H9 (cell line): ENCODE measurements at regions not wholly inside any gene's neighbourhood (a gene's known extent, or its start where the extent isn't known, plus 50 kb on each side); places are given as distances from the start of the nearest gene placed in this dataset.

Experiments
- DNase-seq: peaks from one replicate; pipeline ENCODE4 v3.0.0-alpha.2; 2017
- H2AFZ ChIP-seq: one replicate; pipeline ENCODE4 v1.6.1; 2013; ENCODE audit warnings: mild to moderate bottlenecking, low read length, control low read depth, moderate library complexity
- H2AK5ac ChIP-seq: 2 replicates; pipeline ENCODE4 v1.6.1; 2013; ENCODE audit warnings: low read length, control low read depth, mixed read lengths; ENCODE audit not compliant: insufficient read length
- H2BK120ac ChIP-seq: one replicate; pipeline ENCODE4 v1.6.1; 2013; ENCODE audit warnings: low read depth, mild to moderate bottlenecking, low read length, control low read depth, inconsistent platforms; ENCODE audit not compliant: poor library complexity, severe bottlenecking
- H2BK12ac ChIP-seq: 2 replicates; pipeline ENCODE4 v1.6.1; 2013; ENCODE audit warnings: low read length, control low read depth, mixed read lengths, low read depth; ENCODE audit not compliant: insufficient read length
- H2BK15ac ChIP-seq: 2 replicates; pipeline ENCODE4 v1.6.1; 2013; ENCODE audit warnings: low read depth, low read length, control low read depth
- H2BK20ac ChIP-seq: one replicate; pipeline ENCODE4 v1.6.1; 2013; ENCODE audit warnings: low read depth, mild to moderate bottlenecking, low read length, control low read depth, inconsistent platforms; ENCODE audit not compliant: poor library complexity, severe bottlenecking
- H2BK5ac ChIP-seq: 2 replicates; pipeline ENCODE4 v1.6.1; 2013; ENCODE audit warnings: low read length, control low read depth, mixed read lengths; ENCODE audit not compliant: insufficient read length
- H3K14ac ChIP-seq: 2 replicates; pipeline ENCODE4 v1.6.1; 2013; ENCODE audit warnings: low read length, control low read depth; ENCODE audit not compliant: insufficient read depth
- H3K18ac ChIP-seq: 2 replicates; pipeline ENCODE4 v1.6.1; 2013; ENCODE audit warnings: low read depth, mild to moderate bottlenecking, mixed read lengths, low read length, control low read depth; ENCODE audit not compliant: insufficient read length
- H3K23ac ChIP-seq: 2 replicates; pipeline ENCODE4 v1.6.1; 2013; ENCODE audit warnings: low read length, control low read depth, mixed read lengths, low read depth; ENCODE audit not compliant: insufficient read length
- H3K23me2 ChIP-seq: 2 replicates; pipeline ENCODE4 v1.6.1; 2013; ENCODE audit warnings: low read depth, mild to moderate bottlenecking, mixed read lengths, low read length, control low read depth; ENCODE audit not compliant: insufficient read length, poor library complexity, severe bottlenecking
- H3K27ac ChIP-seq: 2 replicates; pipeline ENCODE4 v1.5.1; 2013; ENCODE audit warnings: low read length, control low read depth, mixed read lengths, low read depth; ENCODE audit not compliant: insufficient read length
- H3K27me3 ChIP-seq: 2 replicates; pipeline ENCODE4 v1.6.1; 2013; ENCODE audit warnings: low read length, control low read depth, inconsistent platforms; ENCODE audit not compliant: insufficient read depth
- H3K4ac ChIP-seq: 2 replicates; pipeline ENCODE4 v1.6.1; 2013; ENCODE audit warnings: low read depth, mild to moderate bottlenecking, control low read depth, inconsistent platforms, low read length, moderate library complexity
- H3K4me1 ChIP-seq: 2 replicates; pipeline ENCODE4 v1.6.1; 2013; ENCODE audit warnings: low read length, control low read depth, inconsistent platforms; ENCODE audit not compliant: insufficient read depth
- H3K4me2 ChIP-seq: 2 replicates; pipeline ENCODE4 v1.6.1; 2013; ENCODE audit warnings: low read length, control low read depth, mixed read lengths; ENCODE audit not compliant: insufficient read length, insufficient read depth
- H3K56ac ChIP-seq: 2 replicates; pipeline ENCODE4 v1.6.1; 2013; ENCODE audit warnings: low read depth, mild to moderate bottlenecking, mixed read lengths, low read length, control low read depth; ENCODE audit not compliant: insufficient read length
- H3K79me1 ChIP-seq: 2 replicates; pipeline ENCODE4 v1.6.1; 2013; ENCODE audit warnings: low read depth, mild to moderate bottlenecking, moderate library complexity, low read length, control low read depth, inconsistent platforms; ENCODE audit not compliant: insufficient read depth, poor library complexity, severe bottlenecking
- H3K79me2 ChIP-seq: 2 replicates; pipeline ENCODE4 v1.6.1; 2013; ENCODE audit warnings: low read length, control low read depth, inconsistent platforms; ENCODE audit not compliant: insufficient read depth
- H3K9ac ChIP-seq: 2 replicates; pipeline ENCODE4 v1.6.1; 2013; ENCODE audit warnings: low read length, control low read depth, mixed read lengths; ENCODE audit not compliant: insufficient read length; ENCODE audit errors: extremely low read depth
- H3K9me3 ChIP-seq: one replicate; pipeline ENCODE4 v1.6.1; 2013; ENCODE audit warnings: low read depth, low read length, inconsistent platforms; ENCODE audit not compliant: control insufficient read depth
- H3T11ph ChIP-seq: one replicate; pipeline ENCODE4 v1.6.1; 2013; ENCODE audit warnings: mild to moderate bottlenecking, low read length, control low read depth, inconsistent platforms
- H4K20me1 ChIP-seq: one replicate; pipeline ENCODE4 v1.6.1; 2013; ENCODE audit not compliant: control insufficient read depth, insufficient read length, insufficient read depth
- H4K5ac ChIP-seq: 2 replicates; pipeline ENCODE4 v1.6.1; 2013; ENCODE audit warnings: low read depth, mild to moderate bottlenecking, mixed read lengths, low read length, control low read depth; ENCODE audit not compliant: insufficient read length
- H4K8ac ChIP-seq: replicated peaks from 2 replicates; pipeline ENCODE4 v1.6.1; 2013; ENCODE audit warnings: low read length, control low read depth, mixed read lengths, low read depth; ENCODE audit not compliant: insufficient read length
- H4K91ac ChIP-seq: 2 replicates; pipeline ENCODE4 v1.6.1; 2013; ENCODE audit warnings: low read depth, mild to moderate bottlenecking, moderate library complexity, mixed read lengths, low read length, control low read depth; ENCODE audit not compliant: insufficient read length
- H3K27ac Mint-ChIP-seq, 3 experiments: 2 replicates in 2 of 3; 3 replicates in 1 of 3; pipeline ENCODE4 v1.8.0; 2020 to 2021; ENCODE audit warnings: mixed read lengths in 3 of 3, mild to moderate bottlenecking in 1 of 3, moderate library complexity in 1 of 3
- H3K27me3 Mint-ChIP-seq: 2 replicates; pipeline ENCODE4 v1.8.0; 2021; ENCODE audit warnings: low read depth, mild to moderate bottlenecking, moderate library complexity, mixed read lengths
- H3K36me3 Mint-ChIP-seq, 3 experiments: 2 replicates in 2 of 3; 3 replicates in 1 of 3; pipeline ENCODE4 v1.8.0; 2020 to 2021; ENCODE audit warnings: low read depth in 3 of 3, mixed read lengths in 3 of 3; ENCODE audit not compliant: insufficient read depth in 1 of 3
- H3K4me1 Mint-ChIP-seq, 2 experiments: 2 replicates each; pipeline ENCODE4 v1.8.0; 2020; ENCODE audit warnings: mixed read lengths in 2 of 2
- H3K4me3 Mint-ChIP-seq, 2 experiments: 2 replicates in 1 of 2; 3 replicates in 1 of 2; pipeline ENCODE4 v1.8.0; 2020 to 2021; ENCODE audit warnings: mild to moderate bottlenecking in 2 of 2, mixed read lengths in 2 of 2, moderate library complexity in 1 of 2
- H3K9me3 Mint-ChIP-seq, 2 experiments: 2 replicates in 1 of 2; 3 replicates in 1 of 2; pipeline ENCODE4 v1.8.0; 2020; ENCODE audit warnings: mild to moderate bottlenecking in 2 of 2, mixed read lengths in 2 of 2, moderate library complexity in 1 of 2
- CTCF ChIP-seq: fragments of 200-600 bp; sonication (generic); conservative IDR thresholded peaks from 3 replicates; pipeline ENCODE4 v1.8.0; 2021; ENCODE audit warnings: antibody characterized with exemption, mild to moderate bottlenecking
- WGBS: extraction: QIAGEN DNeasy Blood & Tissue Kit; methylation state at CpG from one replicate; pipeline ENCODE4 v1.1.7; 2013; ENCODE audit warnings: missing lambda C conversion rate, low lambda C conversion rate, mixed read lengths; ENCODE audit not compliant: insufficient read length; ENCODE audit errors: extremely low coverage; 5-methylcytosine and 5-hydroxymethylcytosine counted together

GRCh38 chr15:31758126-31758525, 272.2 kb upstream of the CHRNA7 start:
- Histone ChIP-seq H3K18ac (no peak overlapping the region), H3K4ac (no peak overlapping the region), H4K8ac (no peak overlapping the region), H3K14ac (no peak overlapping the region), H3K27ac (no peak overlapping the region), H3K9ac (no peak overlapping the region), H3T11ph (no peak overlapping the region), H2BK12ac (no peak overlapping the region), H2AFZ (no peak overlapping the region), H2AK5ac (no peak overlapping the region), H3K23ac (no peak overlapping the region), H3K4me2 (no peak overlapping the region), H4K5ac (no peak overlapping the region), H2BK120ac (no peak overlapping the region), H3K56ac (no peak overlapping the region), H3K4me1 (no peaks in the 10 kb centered on the region), H3K79me2 (no peaks in the 10 kb centered on the region), H2BK20ac (no peak overlapping the region), H3K23me2 (no peaks in the 10 kb centered on the region), H2BK5ac (no peak overlapping the region), H3K9me3 (no peaks in the 10 kb centered on the region), H4K20me1 (no peaks in the 10 kb centered on the region), H4K91ac (no peak overlapping the region), H3K79me1 (no peaks in the 10 kb centered on the region), H2BK15ac (no peak overlapping the region), H3K27me3 (no peaks in the 10 kb centered on the region)
- no peak for TF ChIP-seq CTCF
- Mint-ChIP-seq H3K27ac (peak overlapping the region in 1 of 3 experiments; percentile 88; a peak in 2 of 7 replicates), H3K4me3 (no peak overlapping the region), H3K36me3 (no peaks in the 10 kb centered on the region), H3K9me3 (no peaks in the 10 kb centered on the region), H3K4me1 (peaks cover 0 to 4% of the 10 kb centered on the region in 2 experiments; a peak in 1 of 4 replicates), H3K27me3 (peaks cover 2% of the 10 kb centered on the region; the same call in 1 of the 2 replicates)
- DNase-seq = no peak
- no CpG with 5 or more reads among the region's 5 CpGs for WGBS
